Hepatocyte (in vitro differentiated cells): ENCODE measurements at regions not wholly inside any gene's neighbourhood (a gene's known extent, or its start where the extent isn't known, plus 50 kb on each side); places are given as distances from the start of the nearest gene placed in this dataset.
"Not testable (repeated sequence)": the region's sequence is repeated elsewhere in the genome, so short reads cannot be mapped to it uniquely, and the experiment has no call there.

Source experiments
- CTCF ChIP-seq: fragments of 200-600 bp; sonication (generic); IDR thresholded peaks from 2 replicates; pipeline ENCODE4 v1.5.1; 2016; ENCODE audit warnings: antibody characterized with exemption, mild to moderate bottlenecking; ENCODE audit not compliant: poor library complexity
- EZH2 ChIP-seq: fragments of 200-600 bp; sonication (generic); IDR thresholded peaks from 2 replicates; pipeline ENCODE4 v1.6.1; 2016; ENCODE audit warnings: antibody characterized with exemption, mild to moderate bottlenecking, borderline replicate concordance
- EZH2phosphoT487 ChIP-seq: fragments of 200-600 bp; sonication (generic); IDR thresholded peaks from one replicate; pipeline ENCODE4 v1.6.1; 2018; ENCODE audit warnings: antibody characterized with exemption, mild to moderate bottlenecking, low read depth, moderate library complexity; ENCODE audit not compliant: unreplicated experiment, severe bottlenecking

- not testable (repeated sequence) for TF ChIP-seq CTCF, EZH2, EZH2phosphoT487
Observed at GRCh38 chr17:64730023-64730422, 67.9 kb upstream of the SMURF2 start.
